Endodermal cell (in vitro differentiated cells): ENCODE measurements at regions not wholly inside any gene's neighbourhood (a gene's known extent, or its start where the extent isn't known, plus 50 kb on each side); places are given as distances from the start of the nearest gene placed in this dataset.

ENCODE experiments used
- DNase-seq: peaks from one replicate; pipeline ENCODE4 v3.0.0-alpha.2; 2017
- H3K27ac ChIP-seq: 2 replicates; pipeline ENCODE4 v1.5.1; 2013; ENCODE audit warnings: mild to moderate bottlenecking, low read depth, low read length, moderate library complexity
- H3K27me3 ChIP-seq: 2 replicates; pipeline ENCODE4 v1.6.1; 2013; ENCODE audit warnings: mild to moderate bottlenecking, low read length, moderate library complexity; ENCODE audit not compliant: insufficient read depth, control insufficient read depth, poor library complexity, severe bottlenecking
- H3K36me3 ChIP-seq: 2 replicates; pipeline ENCODE4 v1.7.0; 2013; ENCODE audit warnings: mild to moderate bottlenecking, low read length, moderate library complexity; ENCODE audit not compliant: control insufficient read depth, insufficient read depth
- H3K4me1 ChIP-seq: one replicate; pipeline ENCODE4 v1.7.0; 2013; ENCODE audit warnings: low read length; ENCODE audit not compliant: control insufficient read depth, insufficient read depth
- H3K4me3 ChIP-seq: 2 replicates; pipeline ENCODE4 v1.5.1; 2013; ENCODE audit warnings: mild to moderate bottlenecking, low read length, moderate library complexity
- H3K9ac ChIP-seq: 2 replicates; pipeline ENCODE4 v1.6.1; 2013; ENCODE audit warnings: mild to moderate bottlenecking, low read length, moderate library complexity; ENCODE audit not compliant: poor library complexity, severe bottlenecking; ENCODE audit errors: extremely low read depth
- H3K9me3 ChIP-seq: 2 replicates; pipeline ENCODE4 v1.6.1; 2013; ENCODE audit warnings: mild to moderate bottlenecking, low read length, moderate library complexity; ENCODE audit not compliant: control insufficient read depth
- H3K27ac Mint-ChIP-seq: 2 replicates; pipeline ENCODE4 v1.8.0; 2020; ENCODE audit warnings: mixed read lengths
- H3K27me3 Mint-ChIP-seq: 2 replicates; pipeline ENCODE4 v1.8.0; 2021; ENCODE audit warnings: mild to moderate bottlenecking, mixed read lengths; ENCODE audit not compliant: insufficient read depth
- H3K36me3 Mint-ChIP-seq: 2 replicates; pipeline ENCODE4 v1.8.0; 2020; ENCODE audit warnings: low read depth, mixed read lengths
- H3K4me1 Mint-ChIP-seq: 2 replicates; pipeline ENCODE4 v1.8.0; 2020; ENCODE audit warnings: mixed read lengths
- H3K4me3 Mint-ChIP-seq: 2 replicates; pipeline ENCODE4 v1.8.0; 2020; ENCODE audit warnings: mild to moderate bottlenecking, moderate library complexity, mixed read lengths
- H3K9me3 Mint-ChIP-seq: 2 replicates; pipeline ENCODE4 v1.8.0; 2020; ENCODE audit warnings: mild to moderate bottlenecking, mixed read lengths
- WGBS, 2 experiments: methylation state at CpG; one replicate each; pipeline versions ENCODE4 v1.1.5 to v1.1.7; 2013; ENCODE audit warnings: missing lambda C conversion rate in 2 of 2, mixed read lengths in 1 of 2; ENCODE audit not compliant: insufficient coverage in 1 of 2, insufficient read length in 1 of 2; 5-methylcytosine and 5-hydroxymethylcytosine counted together
- TF ChIP-seq, protein P1 (sequence below): fragments of 200-600 bp; sonication (generic); conservative IDR thresholded peaks from 2 replicates; pipeline ENCODE4 v1.5.0; 2021; ENCODE audit warnings: antibody characterized with exemption, mild to moderate bottlenecking

DNA sequence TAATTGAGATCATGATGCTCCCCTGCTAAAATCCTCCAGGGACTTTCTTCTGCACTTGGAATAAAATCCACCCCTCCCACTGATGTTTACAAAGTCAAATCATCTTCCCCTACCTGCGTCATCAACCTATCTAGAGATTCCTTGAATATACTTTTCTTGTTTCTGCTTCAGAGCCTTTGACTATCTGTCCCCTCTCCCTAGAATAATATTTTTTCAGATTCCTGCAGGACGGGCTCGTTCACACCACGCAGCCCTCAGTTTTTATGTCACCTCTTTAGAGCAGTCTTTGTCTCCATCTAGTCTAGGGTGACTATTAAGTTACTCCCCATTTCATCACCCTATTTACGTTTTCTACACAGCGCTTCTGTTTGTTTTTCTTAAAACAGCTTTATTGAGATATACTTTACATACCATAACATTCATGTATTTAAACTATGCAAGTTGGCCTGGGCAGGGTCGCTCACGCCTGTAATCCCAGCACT lies 94.8 kb upstream of the SESN3 start:
- Histone ChIP-seq H3K9ac (no peak overlapping the region), H3K9me3 (no peaks in the 10 kb centered on the region), H3K4me1 (peaks cover 12% of the 10 kb centered on the region), H3K27me3 (no peaks in the 10 kb centered on the region), H3K36me3 (no peaks in the 10 kb centered on the region), H3K27ac (no peak overlapping the region), H3K4me3 (no peak overlapping the region)
- TF ChIP-seq, protein P1, sequence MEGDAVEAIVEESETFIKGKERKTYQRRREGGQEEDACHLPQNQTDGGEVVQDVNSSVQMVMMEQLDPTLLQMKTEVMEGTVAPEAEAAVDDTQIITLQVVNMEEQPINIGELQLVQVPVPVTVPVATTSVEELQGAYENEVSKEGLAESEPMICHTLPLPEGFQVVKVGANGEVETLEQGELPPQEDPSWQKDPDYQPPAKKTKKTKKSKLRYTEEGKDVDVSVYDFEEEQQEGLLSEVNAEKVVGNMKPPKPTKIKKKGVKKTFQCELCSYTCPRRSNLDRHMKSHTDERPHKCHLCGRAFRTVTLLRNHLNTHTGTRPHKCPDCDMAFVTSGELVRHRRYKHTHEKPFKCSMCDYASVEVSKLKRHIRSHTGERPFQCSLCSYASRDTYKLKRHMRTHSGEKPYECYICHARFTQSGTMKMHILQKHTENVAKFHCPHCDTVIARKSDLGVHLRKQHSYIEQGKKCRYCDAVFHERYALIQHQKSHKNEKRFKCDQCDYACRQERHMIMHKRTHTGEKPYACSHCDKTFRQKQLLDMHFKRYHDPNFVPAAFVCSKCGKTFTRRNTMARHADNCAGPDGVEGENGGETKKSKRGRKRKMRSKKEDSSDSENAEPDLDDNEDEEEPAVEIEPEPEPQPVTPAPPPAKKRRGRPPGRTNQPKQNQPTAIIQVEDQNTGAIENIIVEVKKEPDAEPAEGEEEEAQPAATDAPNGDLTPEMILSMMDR = no peak
- Mint-ChIP-seq H3K27me3 (peaks cover 7% of the 10 kb centered on the region), H3K36me3 (no peaks in the 10 kb centered on the region), H3K9me3 (peaks cover 9% of the 10 kb centered on the region), H3K27ac (no peak overlapping the region), H3K4me3 (no peak overlapping the region), H3K4me1 (peaks cover 28% of the 10 kb centered on the region)
- no peak for DNase-seq
- WGBS, 2 experiments = 91 to 92% methylated on average over 5 to 8 of the region's 8 CpGs

DNA sequence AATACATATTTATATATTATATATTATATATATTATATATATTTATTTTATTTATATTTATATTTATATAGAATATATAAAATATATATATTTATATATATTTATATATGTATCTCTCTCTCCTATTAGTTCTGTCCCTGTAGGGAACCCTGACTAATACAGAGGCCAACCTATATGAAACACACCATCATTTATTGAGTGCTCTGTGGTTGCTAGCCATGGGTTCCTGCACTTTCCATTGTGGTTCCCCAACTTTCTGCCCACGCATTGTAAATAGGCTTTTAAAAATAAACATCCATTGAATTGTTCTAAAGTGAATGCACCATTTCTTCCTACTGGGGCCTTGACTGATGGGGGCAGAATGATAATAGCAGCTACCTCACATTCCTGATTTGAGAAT lies 93.8 kb upstream of the SESN3 start:
- no peaks in the 10 kb centered on the region for H3K36me3 ChIP-seq
- no peak overlapping the region for H3K9ac ChIP-seq
- no peaks in the 10 kb centered on the region for H3K9me3 ChIP-seq
- peaks cover 9% of the 10 kb centered on the region for H3K9me3 Mint-ChIP-seq
- peaks cover 20% of the 10 kb centered on the region for H3K4me1 Mint-ChIP-seq
- no peak overlapping the region for H3K4me3 Mint-ChIP-seq
- no peak overlapping the region for H3K27ac ChIP-seq
- H3K4me1 ChIP-seq = peaks cover 8% of the 10 kb centered on the region
- no peaks in the 10 kb centered on the region for H3K36me3 Mint-ChIP-seq
- no peak overlapping the region for H3K4me3 ChIP-seq
- peaks cover 7% of the 10 kb centered on the region for H3K27me3 Mint-ChIP-seq
- no peak for DNase-seq
- TF ChIP-seq, protein P1 = no peak
- 100% methylated on average over 1 of the region's 1 CpG; no CpG with 5 or more reads in 1 of the 2 experiments for WGBS, 2 experiments
- no peaks in the 10 kb centered on the region for H3K27me3 ChIP-seq
- H3K27ac Mint-ChIP-seq = no peak overlapping the region

DNA sequence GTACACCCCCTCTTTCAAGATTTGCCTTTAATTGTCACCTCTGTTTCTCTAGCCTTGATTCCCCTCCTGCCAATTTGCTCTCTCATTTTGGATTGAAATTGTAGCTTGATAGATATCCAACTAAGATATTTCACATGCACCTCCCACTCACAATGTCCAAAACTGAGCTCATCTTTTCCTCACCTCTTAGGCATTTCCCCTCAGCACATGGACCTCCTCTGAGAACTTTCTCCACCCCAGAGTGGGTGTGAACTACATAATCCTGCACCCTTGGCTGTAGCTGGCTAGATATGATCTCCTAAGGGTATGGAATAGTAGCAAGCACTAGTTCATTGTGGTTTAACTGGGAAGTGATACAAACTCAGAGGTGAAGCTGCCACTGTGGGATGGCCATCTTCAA lies 91.5 kb upstream of the SESN3 start:
- no peak overlapping the region for H3K27ac Mint-ChIP-seq
- DNase-seq = no peak
- Histone ChIP-seq H3K27ac (no peak overlapping the region), H3K36me3 (no peaks in the 10 kb centered on the region), H3K9me3 (no peaks in the 10 kb centered on the region), H3K9ac (no peak overlapping the region), H3K4me1 (peaks cover 10% of the 10 kb centered on the region), H3K4me3 (no peak overlapping the region), H3K27me3 (no peaks in the 10 kb centered on the region)
- peaks cover 5% of the 10 kb centered on the region for H3K27me3 Mint-ChIP-seq
- no peak overlapping the region for H3K4me3 Mint-ChIP-seq
- H3K9me3 Mint-ChIP-seq = peaks cover 9% of the 10 kb centered on the region
- H3K36me3 Mint-ChIP-seq = no peaks in the 10 kb centered on the region
- TF ChIP-seq, protein P1 = no peak
- H3K4me1 Mint-ChIP-seq = peaks cover 18% of the 10 kb centered on the region
